ENCODE measurements at regions not wholly inside any gene's neighbourhood (a gene's known extent, or its start where the extent isn't known, plus 50 kb on each side); places are given as distances from the start of the nearest gene placed in this dataset.

DNA sequence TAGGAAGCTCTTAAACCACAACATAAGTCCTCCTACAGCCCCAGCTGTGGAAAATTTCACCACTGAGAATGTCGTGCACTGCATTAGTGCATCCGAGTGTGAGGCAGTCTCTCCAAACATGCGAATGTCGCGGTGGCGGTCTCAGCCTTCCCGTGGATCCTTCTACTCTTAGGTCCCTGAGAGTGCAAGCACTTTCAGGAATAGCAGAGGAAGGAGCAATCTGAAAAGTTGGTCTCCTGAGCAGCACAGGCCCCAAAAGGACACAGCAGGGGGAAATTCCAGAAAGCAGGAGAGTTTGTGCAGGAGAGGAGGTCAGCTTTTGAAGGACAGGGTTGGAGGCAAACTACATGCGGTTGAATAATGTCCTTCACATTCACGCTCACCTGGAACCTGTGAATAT is 440.5 kb upstream of the SMIM21 start:
- Mint-ChIP-seq H3K27ac (no peak overlapping the region), H3K4me3 (no peak overlapping the region), H3K36me3 (no peaks in the 10 kb centered on the region), H3K27me3 (ENCODE audit: insufficient read depth, low read depth) (peaks cover 2% of the 10 kb centered on the region), H3K9me3 (no peaks in the 10 kb centered on the region), H3K4me1 (peaks cover 8% of the 10 kb centered on the region)
- Histone ChIP-seq H4K20me1 (ENCODE audit: low read depth) (no peaks in the 10 kb centered on the region), H3K27me3 (no peaks in the 10 kb centered on the region), H3F3A (ENCODE audit: low read depth) (no peaks in the 10 kb centered on the region), H3K9me3 (ENCODE audit: low read depth) (no peaks in the 10 kb centered on the region), H3K27ac (no peak overlapping the region), H3K9ac (no peak overlapping the region), H3K79me2 (ENCODE audit: low read depth) (no peaks in the 10 kb centered on the region), H3K4me1 (peaks cover 7% of the 10 kb centered on the region), H3K36me3 (no peaks in the 10 kb centered on the region), H2AFZ (replicated peaks) (no peak overlapping the region), H3K4me3 (no peak overlapping the region), H3K4me2 (no peak overlapping the region)
- TF ChIP-seq EZH2 (IDR thresholded peaks at IDR 0.05) (no peak), EZH2phosphoT487 (IDR thresholded peaks at IDR 0.05) (no peak)
- TF ChIP-seq, protein P1, sequence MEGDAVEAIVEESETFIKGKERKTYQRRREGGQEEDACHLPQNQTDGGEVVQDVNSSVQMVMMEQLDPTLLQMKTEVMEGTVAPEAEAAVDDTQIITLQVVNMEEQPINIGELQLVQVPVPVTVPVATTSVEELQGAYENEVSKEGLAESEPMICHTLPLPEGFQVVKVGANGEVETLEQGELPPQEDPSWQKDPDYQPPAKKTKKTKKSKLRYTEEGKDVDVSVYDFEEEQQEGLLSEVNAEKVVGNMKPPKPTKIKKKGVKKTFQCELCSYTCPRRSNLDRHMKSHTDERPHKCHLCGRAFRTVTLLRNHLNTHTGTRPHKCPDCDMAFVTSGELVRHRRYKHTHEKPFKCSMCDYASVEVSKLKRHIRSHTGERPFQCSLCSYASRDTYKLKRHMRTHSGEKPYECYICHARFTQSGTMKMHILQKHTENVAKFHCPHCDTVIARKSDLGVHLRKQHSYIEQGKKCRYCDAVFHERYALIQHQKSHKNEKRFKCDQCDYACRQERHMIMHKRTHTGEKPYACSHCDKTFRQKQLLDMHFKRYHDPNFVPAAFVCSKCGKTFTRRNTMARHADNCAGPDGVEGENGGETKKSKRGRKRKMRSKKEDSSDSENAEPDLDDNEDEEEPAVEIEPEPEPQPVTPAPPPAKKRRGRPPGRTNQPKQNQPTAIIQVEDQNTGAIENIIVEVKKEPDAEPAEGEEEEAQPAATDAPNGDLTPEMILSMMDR (IDR thresholded peaks at IDR 0.05) = no peak
- DNase-seq (ENCODE audit: low spot score) = no peak

DNA sequence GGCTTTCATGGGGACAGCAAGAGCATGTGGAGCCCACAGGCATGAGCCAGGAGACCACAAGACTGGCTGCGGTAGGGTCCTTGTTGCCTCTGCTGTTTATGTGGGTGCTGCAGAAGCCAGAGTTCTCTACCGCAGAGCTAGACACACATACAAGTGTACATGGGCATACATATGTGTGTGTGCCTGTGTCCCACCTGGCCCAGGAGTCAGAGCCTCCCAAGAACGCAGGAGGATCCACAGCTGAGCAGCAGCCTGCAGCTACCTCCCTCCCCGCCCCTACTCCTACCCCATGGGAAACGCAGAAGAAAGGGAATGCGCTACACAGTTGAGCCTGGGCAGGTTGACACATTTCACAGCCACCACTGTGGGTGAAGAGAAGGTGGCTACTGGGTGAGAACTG is 438.1 kb upstream of the SMIM21 start:
- no peak for TF ChIP-seq EZH2 (IDR thresholded peaks at IDR 0.05)
- no peak for TF ChIP-seq EZH2phosphoT487 (IDR thresholded peaks at IDR 0.05)
- TF ChIP-seq, protein P1 (IDR thresholded peaks at IDR 0.05) = no peak
- Mint-ChIP-seq H3K9me3 (peaks cover 2% of the 10 kb centered on the region), H3K4me1 (peaks cover 7% of the 10 kb centered on the region), H3K27me3 (ENCODE audit: insufficient read depth, low read depth) (peaks cover 5% of the 10 kb centered on the region), H3K36me3 (no peaks in the 10 kb centered on the region), H3K27ac (no peak overlapping the region), H3K4me3 (no peak overlapping the region)
- H3K79me2 ChIP-seq (ENCODE audit: low read depth) = no peaks in the 10 kb centered on the region
- no peaks in the 10 kb centered on the region for H3K27me3 ChIP-seq
- no peak for DNase-seq (ENCODE audit: low spot score)
- no peak overlapping the region for H3K27ac ChIP-seq
- no peak overlapping the region for H3K4me2 ChIP-seq
- no peaks in the 10 kb centered on the region for H4K20me1 ChIP-seq (ENCODE audit: low read depth)
- no peak overlapping the region for H2AFZ ChIP-seq (replicated peaks)
- H3K4me1 ChIP-seq = peaks cover 7% of the 10 kb centered on the region
- no peaks in the 10 kb centered on the region for H3F3A ChIP-seq (ENCODE audit: low read depth)
- no peak overlapping the region for H3K4me3 ChIP-seq
- no peaks in the 10 kb centered on the region for H3K9me3 ChIP-seq (ENCODE audit: low read depth)
- no peaks in the 10 kb centered on the region for H3K36me3 ChIP-seq
- H3K9ac ChIP-seq = no peak overlapping the region

DNA sequence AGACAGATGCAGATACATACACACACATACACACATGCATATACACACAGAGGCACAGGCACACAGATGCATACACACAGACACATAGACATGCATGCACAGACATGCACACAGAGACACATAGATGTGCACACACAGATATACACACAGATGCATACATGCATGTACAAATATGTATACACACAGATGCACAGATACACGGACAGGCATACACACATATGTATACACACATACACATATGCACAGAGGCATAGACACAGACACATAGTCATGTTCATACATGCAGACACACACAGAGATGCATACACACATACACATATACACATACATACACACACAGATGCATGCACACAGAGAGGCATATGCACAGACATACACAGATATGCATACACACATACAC is 437.3 kb upstream of the SMIM21 start:
- peaks cover 4% of the 10 kb centered on the region for H3K27me3 Mint-ChIP-seq (ENCODE audit: insufficient read depth, low read depth)
- Histone ChIP-seq H3K4me3 (no peak overlapping the region), H3K4me2 (no peak overlapping the region), H3K79me2 (ENCODE audit: low read depth) (no peaks in the 10 kb centered on the region), H3K36me3 (no peaks in the 10 kb centered on the region), H3K4me1 (peaks cover 7% of the 10 kb centered on the region), H3F3A (ENCODE audit: low read depth) (no peaks in the 10 kb centered on the region), H3K27ac (no peak overlapping the region), H3K27me3 (no peaks in the 10 kb centered on the region), H3K9ac (no peak overlapping the region), H4K20me1 (ENCODE audit: low read depth) (no peaks in the 10 kb centered on the region), H3K9me3 (ENCODE audit: low read depth) (no peaks in the 10 kb centered on the region), H2AFZ (replicated peaks) (no peak overlapping the region)
- TF ChIP-seq, protein P1 (IDR thresholded peaks at IDR 0.05) = no peak
- TF ChIP-seq EZH2phosphoT487 (IDR thresholded peaks at IDR 0.05) (no peak), EZH2 (IDR thresholded peaks at IDR 0.05) (no peak)
- H3K9me3 Mint-ChIP-seq = peaks cover 6% of the 10 kb centered on the region
- no peak overlapping the region for H3K4me3 Mint-ChIP-seq
- no peak for DNase-seq (ENCODE audit: low spot score)
- H3K27ac Mint-ChIP-seq = no peak overlapping the region
- H3K36me3 Mint-ChIP-seq = no peaks in the 10 kb centered on the region
- H3K4me1 Mint-ChIP-seq = peaks cover 7% of the 10 kb centered on the region
